Testis (tissue), 2 donors: ENCODE measurements at regions not wholly inside any gene's neighbourhood (a gene's known extent, or its start where the extent isn't known, plus 50 kb on each side); places are given as distances from the start of the nearest gene placed in this dataset.

Experiments
- POLR2A ChIP-seq: fragments of 450-650 bp; IDR thresholded peaks from one replicate; pipeline ENCODE4 v1.6.1; 2017; ENCODE audit warnings: antibody characterized with exemption, mild to moderate bottlenecking, moderate library complexity
- TF ChIP-seq, protein P1 (sequence below), 3 experiments: fragments of 450-650 bp in 2 of 3; fragments of 200-600 bp in 1 of 3; sonication (generic) in 1 of 3; IDR thresholded peaks; one replicate each; pipeline ENCODE4 v1.5.1; 2016 to 2019; ENCODE audit warnings: antibody characterized with exemption in 3 of 3, mild to moderate bottlenecking in 2 of 3, moderate library complexity in 1 of 3

DNA sequence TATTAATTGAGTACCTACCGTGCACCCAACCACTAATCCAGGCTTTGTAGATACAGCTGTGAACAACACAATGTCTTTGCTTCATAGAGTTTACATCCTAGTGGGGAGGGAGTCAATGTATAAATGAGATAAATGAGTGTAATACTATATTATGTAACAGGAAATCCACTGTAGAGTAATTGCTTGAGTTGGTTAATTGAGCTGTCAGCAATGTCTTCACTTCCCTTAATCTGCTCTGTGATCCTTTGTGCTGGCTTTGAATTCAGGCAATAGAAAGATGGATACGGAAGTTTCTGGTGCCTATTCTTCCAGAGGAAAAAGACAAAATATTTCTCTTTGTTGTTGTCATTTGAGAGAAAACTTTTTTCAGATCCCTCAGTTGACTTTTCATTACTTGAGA lies 104.0 kb upstream of the SLC16A7 start:
- TF ChIP-seq, protein P1, sequence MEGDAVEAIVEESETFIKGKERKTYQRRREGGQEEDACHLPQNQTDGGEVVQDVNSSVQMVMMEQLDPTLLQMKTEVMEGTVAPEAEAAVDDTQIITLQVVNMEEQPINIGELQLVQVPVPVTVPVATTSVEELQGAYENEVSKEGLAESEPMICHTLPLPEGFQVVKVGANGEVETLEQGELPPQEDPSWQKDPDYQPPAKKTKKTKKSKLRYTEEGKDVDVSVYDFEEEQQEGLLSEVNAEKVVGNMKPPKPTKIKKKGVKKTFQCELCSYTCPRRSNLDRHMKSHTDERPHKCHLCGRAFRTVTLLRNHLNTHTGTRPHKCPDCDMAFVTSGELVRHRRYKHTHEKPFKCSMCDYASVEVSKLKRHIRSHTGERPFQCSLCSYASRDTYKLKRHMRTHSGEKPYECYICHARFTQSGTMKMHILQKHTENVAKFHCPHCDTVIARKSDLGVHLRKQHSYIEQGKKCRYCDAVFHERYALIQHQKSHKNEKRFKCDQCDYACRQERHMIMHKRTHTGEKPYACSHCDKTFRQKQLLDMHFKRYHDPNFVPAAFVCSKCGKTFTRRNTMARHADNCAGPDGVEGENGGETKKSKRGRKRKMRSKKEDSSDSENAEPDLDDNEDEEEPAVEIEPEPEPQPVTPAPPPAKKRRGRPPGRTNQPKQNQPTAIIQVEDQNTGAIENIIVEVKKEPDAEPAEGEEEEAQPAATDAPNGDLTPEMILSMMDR (IDR thresholded peaks at IDR 0.05), result no peak
- TF ChIP-seq POLR2A, result no peak
